OCI-LY3 (cell line): ENCODE measurements at regions not wholly inside any gene's neighbourhood (a gene's known extent, or its start where the extent isn't known, plus 50 kb on each side); places are given as distances from the start of the nearest gene placed in this dataset.

ENCODE experiments used
- H2AFZ ChIP-seq: fragments of 200-600, 300-600 bp; shearing (Covaris generic); 2 replicates; pipeline ENCODE4 v1.6.0; 2014; ENCODE audit warnings: antibody characterized with exemption, low read depth, low read length
- H3K27ac ChIP-seq: fragments of 200-600, 300-600 bp; sonication (generic); 2 replicates; pipeline ENCODE4 v1.5.1; 2014; ENCODE audit warnings: mild to moderate bottlenecking, low read length, moderate library complexity, mixed read lengths
- H3K27me3 ChIP-seq: fragments of 200-600, 300-600 bp; sonication (generic); 2 replicates; pipeline ENCODE4 v1.6.1; 2014; ENCODE audit warnings: low read depth, low read length, mixed read lengths
- H3K36me3 ChIP-seq: fragments of 200-600, 300-600 bp; sonication (generic); replicated peaks from 2 replicates; pipeline ENCODE3; 2014; ENCODE audit warnings: low read depth, low read length, mixed read lengths
- H3K4me1 ChIP-seq: fragments of 300-600, 200-600 bp; sonication (generic); 2 replicates; pipeline ENCODE4 v1.6.1; 2014; ENCODE audit warnings: low read length, mixed read lengths
- H3K4me2 ChIP-seq: fragments of 200-600, 300-600 bp; sonication (generic); 2 replicates; pipeline ENCODE4 v1.6.1; 2014; ENCODE audit warnings: low read length, mixed read lengths
- H3K4me3 ChIP-seq: fragments of 300-600, 200-600 bp; sonication (generic); 2 replicates; pipeline ENCODE4 v1.5.1; 2014; ENCODE audit warnings: antibody characterized with exemption, mild to moderate bottlenecking, low read length, moderate library complexity
- H3K79me2 ChIP-seq: fragments of 300-600, 200-600 bp; shearing (Covaris generic); 2 replicates; pipeline ENCODE4 v1.6.1; 2014; ENCODE audit warnings: mild to moderate bottlenecking, low read length, mixed read lengths
- H3K9ac ChIP-seq: fragments of 300-600, 200-600 bp; shearing (Covaris generic); 2 replicates; pipeline ENCODE4 v1.6.0; 2014; ENCODE audit warnings: mild to moderate bottlenecking, low read length, moderate library complexity
- H3K9me3 ChIP-seq: fragments of 200-600, 300-600 bp; shearing (Covaris generic); 2 replicates; pipeline ENCODE4 v1.6.1; 2014; ENCODE audit warnings: low read length, mixed read lengths; ENCODE audit not compliant: insufficient read depth
- H4K20me1 ChIP-seq: fragments of 200-600, 300-600 bp; sonication (generic); 2 replicates; pipeline ENCODE4 v1.6.1; 2016; ENCODE audit warnings: low read length, mixed read lengths; ENCODE audit not compliant: insufficient read depth
- CTCF ChIP-seq: fragments of 200-600, 300-600 bp; sonication (generic); IDR thresholded peaks from 2 replicates; pipeline ENCODE4 v1.5.1; 2014; ENCODE audit warnings: antibody characterized with exemption, low read length, low read depth
- EZH2phosphoT487 ChIP-seq: fragments of 200-600 bp; shearing (Covaris generic); IDR thresholded peaks from 2 replicates; pipeline ENCODE4 v1.6.1; 2018; ENCODE audit warnings: antibody characterized with exemption, mixed run types, low read depth

GRCh38 chr10:6746782-6747181, 166.7 kb upstream of the PRKCQ start:
- H3K9me3 ChIP-seq, result no peaks in the 10 kb centered on the region
- no peak overlapping the region for H3K27ac ChIP-seq
- H3K4me1 ChIP-seq, result no peaks in the 10 kb centered on the region
- H3K4me2 ChIP-seq, result no peak overlapping the region
- no peaks in the 10 kb centered on the region for H3K36me3 ChIP-seq
- H3K79me2 ChIP-seq, result no peaks in the 10 kb centered on the region
- no peak overlapping the region for H3K9ac ChIP-seq
- H4K20me1 ChIP-seq, result no peaks in the 10 kb centered on the region
- no peak overlapping the region for H2AFZ ChIP-seq
- H3K27me3 ChIP-seq, result no peaks in the 10 kb centered on the region
- TF ChIP-seq EZH2phosphoT487, result no peak
- TF ChIP-seq CTCF, result no peak
- no peak overlapping the region for H3K4me3 ChIP-seq

- H3K4me3 ChIP-seq, result no peak overlapping the region
- no peaks in the 10 kb centered on the region for H3K4me1 ChIP-seq
- H2AFZ ChIP-seq, result no peak overlapping the region
- H3K27me3 ChIP-seq, result no peaks in the 10 kb centered on the region; the same call in 1 of the 2 replicates
- no peaks in the 10 kb centered on the region for H3K79me2 ChIP-seq
- H4K20me1 ChIP-seq, result no peaks in the 10 kb centered on the region
- H3K36me3 ChIP-seq, result no peaks in the 10 kb centered on the region
- no peaks in the 10 kb centered on the region for H3K9me3 ChIP-seq
- H3K4me2 ChIP-seq, result no peak overlapping the region
- no peak for TF ChIP-seq CTCF
- TF ChIP-seq EZH2phosphoT487, result no peak
- no peak overlapping the region for H3K9ac ChIP-seq
- H3K27ac ChIP-seq, result no peak overlapping the region
Measured at GRCh38 chr10:6743291-6743849, 163.3 kb upstream of the PRKCQ start.

GRCh38 chr10:6741541-6741941, 161.5 kb upstream of the PRKCQ start:
- H3K4me1 ChIP-seq, result no peaks in the 10 kb centered on the region
- no peak overlapping the region for H3K4me3 ChIP-seq
- H3K79me2 ChIP-seq, result no peaks in the 10 kb centered on the region
- H3K9me3 ChIP-seq, result no peaks in the 10 kb centered on the region
- H3K27ac ChIP-seq, result no peak overlapping the region
- no peaks in the 10 kb centered on the region for H4K20me1 ChIP-seq
- H2AFZ ChIP-seq, result no peak overlapping the region
- H3K36me3 ChIP-seq, result no peaks in the 10 kb centered on the region
- peaks cover 4% of the 10 kb centered on the region; the same call in 1 of the 2 replicates for H3K27me3 ChIP-seq
- H3K9ac ChIP-seq, result no peak overlapping the region
- TF ChIP-seq EZH2phosphoT487, result no peak
- TF ChIP-seq CTCF, result no peak
- no peak overlapping the region for H3K4me2 ChIP-seq

GRCh38 chr10:6739530-6740174, 159.6 kb upstream of the PRKCQ start:
- Histone ChIP-seq H3K27ac (no peak overlapping the region), H2AFZ (no peak overlapping the region), H3K9ac (no peak overlapping the region), H3K4me3 (no peak overlapping the region), H3K4me1 (no peaks in the 10 kb centered on the region), H3K27me3 (peaks cover 4% of the 10 kb centered on the region; the same call in 1 of the 2 replicates), H3K79me2 (no peaks in the 10 kb centered on the region), H4K20me1 (no peaks in the 10 kb centered on the region), H3K9me3 (no peaks in the 10 kb centered on the region), H3K4me2 (no peak overlapping the region), H3K36me3 (no peaks in the 10 kb centered on the region)
- TF ChIP-seq EZH2phosphoT487, result no peak
- TF ChIP-seq CTCF, result no peak
